GM12878 (cell line): ENCODE measurements at regions not wholly inside any gene's neighbourhood (a gene's known extent, or its start where the extent isn't known, plus 50 kb on each side); places are given as distances from the start of the nearest gene placed in this dataset.

ENCODE experiments used
- ATAC-seq: fragments of 200-7000 bp; cut with Tn5 transposase; 3 replicates; pipeline ENCODE4 v1.9.1; 2020; ENCODE audit warnings: mild to moderate bottlenecking, moderate library complexity
- BruUV-seq: library from RNA; stranded (reverse); fragments of 400-500 nt; replicated peaks from 2 replicates; lab custom pipeline; 2021; lab: Mats Ljungman, UMichigan
- CTCF ChIA-PET: fragments of 300-600 bp; sonication (Branson Sonifier 250); formaldehyde crosslinking; extraction: SDS; loops from one replicate; lab custom pipeline; 2021; ENCODE audit warnings: inconsistent platforms; lab: Yijun Ruan, JAX
- POLR2A ChIA-PET: fragments of 350-600 bp; formaldehyde crosslinking; extraction: SDS; loops from one replicate; lab custom pipeline; 2021; ENCODE audit warnings: inconsistent platforms; lab: Charles Lee
- RAD21 ChIA-PET: fragments of 300-600 bp; sonication (Branson Sonifier 250); formaldehyde crosslinking; loops from one replicate; lab custom pipeline; 2023; ENCODE audit warnings: antibody characterized with exemption; ENCODE audit not compliant: unreplicated experiment; lab: Charles Lee
- SMC1A ChIA-PET: fragments of 300-600 bp; sonication (Branson Sonifier 250); formaldehyde crosslinking; loops from one replicate; lab custom pipeline; 2023; ENCODE audit not compliant: unreplicated experiment, uncharacterized antibody; lab: Charles Lee
- DNase-seq: peaks from one replicate; pipeline ENCODE4 v3.0.0-alpha.2; 2011; ENCODE audit warnings: low read depth, low spot score
- FAIRE-seq: peaks from 3 replicates; lab custom pipeline; 2011; peaks lifted over from hg19 to GRCh38; lab: Jason Lieb, UNC
- H2AFZ ChIP-seq: 2 replicates; pipeline ENCODE4 v1.6.0; 2011; ENCODE audit warnings: low read depth, low read length, control low read depth; ENCODE audit not compliant: control insufficient read depth
- H3K27ac ChIP-seq: 2 replicates; pipeline ENCODE4 v1.5.1; 2011; ENCODE audit warnings: control low read depth; ENCODE audit not compliant: control insufficient read depth, insufficient read depth
- H3K27me3 ChIP-seq, 2 experiments: replicated peaks in 1 of 2; 2 replicates each; pipeline versions ENCODE4 v1.6.0 to v1.6.1; 2011; ENCODE audit warnings: low read length in 1 of 2; ENCODE audit not compliant: control insufficient read depth in 2 of 2, insufficient read depth in 2 of 2
- H3K36me3 ChIP-seq, 2 experiments: 2 replicates each; pipeline ENCODE4 v1.5.1; 2011; ENCODE audit warnings: low read length in 1 of 2; ENCODE audit not compliant: control insufficient read depth in 2 of 2, insufficient read depth in 2 of 2
- H3K4me1 ChIP-seq: 2 replicates; pipeline ENCODE4 v1.6.1; 2011; ENCODE audit warnings: mild to moderate bottlenecking, low read length, moderate library complexity, mixed read lengths; ENCODE audit not compliant: control insufficient read depth, insufficient read depth
- H3K4me2 ChIP-seq: 2 replicates; pipeline ENCODE4 v1.6.0; 2011; ENCODE audit warnings: control low read depth; ENCODE audit not compliant: control insufficient read depth, insufficient read depth
- H3K4me3 ChIP-seq: fragments of 200-600 bp; sonication (generic); 2 replicates; pipeline ENCODE4 v1.5.1; 2016
- H3K79me2 ChIP-seq: 2 replicates; pipeline ENCODE4 v1.6.0; 2011; ENCODE audit warnings: low read length; ENCODE audit not compliant: control insufficient read depth, insufficient read depth
- H3K9ac ChIP-seq: 2 replicates; pipeline ENCODE4 v1.8.0; 2011; ENCODE audit warnings: low read length, control low read depth, mixed read lengths; ENCODE audit not compliant: control insufficient read depth, insufficient read depth
- H3K9me3 ChIP-seq: replicated peaks from 3 replicates; pipeline ENCODE4 v1.5.1; 2011; ENCODE audit warnings: mild to moderate bottlenecking, low read length; ENCODE audit not compliant: control insufficient read depth, insufficient read depth
- H4K20me1 ChIP-seq: 2 replicates; pipeline ENCODE4 v1.6.0; 2011; ENCODE audit not compliant: control insufficient read depth, insufficient read depth
- NBN ChIP-seq: fragments of 450-650 bp; IDR thresholded peaks from 2 replicates; pipeline ENCODE4 v1.6.1; 2016
- SIN3A ChIP-seq: IDR thresholded peaks from 2 replicates; pipeline ENCODE4 v1.6.1; 2012; ENCODE audit warnings: low read depth, low read length, improper control_type of control experiment
- SMAD1 ChIP-seq: fragments of 450-650 bp; IDR thresholded peaks from 2 replicates; pipeline ENCODE4 v1.6.1; 2018; ENCODE audit warnings: mild to moderate bottlenecking, low read depth; ENCODE audit not compliant: partially characterized antibody
- TCF3 ChIP-seq: IDR thresholded peaks from 2 replicates; pipeline ENCODE4 v1.6.1; 2012; ENCODE audit warnings: low read depth, mild to moderate bottlenecking, low read length, borderline replicate concordance; ENCODE audit not compliant: insufficient read depth
- WGBS: methylation state at CpG from one replicate; pipeline ENCODE4 v1.1.6; 2016; ENCODE audit warnings: low lambda C conversion rate; ENCODE audit not compliant: insufficient replicate concordance, insufficient coverage; ENCODE audit errors: missing lambda C conversion rate; 5-methylcytosine and 5-hydroxymethylcytosine counted together
- in situ Hi-C: fragments of 300-500 bp; cut with MboI; formaldehyde crosslinking; loops from 9 replicates; pipeline ENCODE4 v1.14.3; 2018; ENCODE audit warnings: mixed read lengths
- intact Hi-C: fragments of 100-400 bp; cut with micrococcal nuclease; formaldehyde crosslinking; loops from one replicate; pipeline ENCODE4 v1.14.2; 2022; ENCODE audit not compliant: unreplicated experiment
- TF ChIP-seq, protein P1 (sequence below): fragments of 450-650 bp; IDR thresholded peaks from 2 replicates; pipeline ENCODE4 v1.6.1; 2017; ENCODE audit warnings: mild to moderate bottlenecking, moderate library complexity

DNA sequence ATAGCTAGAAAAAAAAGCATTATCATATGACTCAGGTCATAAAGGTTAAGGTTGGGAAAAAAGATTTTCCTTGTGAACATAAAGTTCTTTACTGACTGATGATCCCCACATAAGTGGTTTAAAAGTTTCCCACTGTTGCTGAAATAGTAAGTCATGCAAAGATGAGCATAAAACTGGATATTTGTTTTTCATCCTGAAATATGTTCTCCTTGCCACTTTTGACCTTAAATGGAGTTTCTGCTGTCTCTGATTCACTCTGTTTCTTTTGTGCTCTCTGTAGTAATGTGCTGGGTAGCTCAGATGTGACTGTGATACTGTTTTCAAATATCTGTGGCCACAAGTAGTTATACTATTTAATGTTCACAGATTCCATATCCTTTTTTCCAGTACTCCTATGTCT lies 162.5 kb upstream of the GAS1 start (continued):
- TF ChIP-seq, protein P1, sequence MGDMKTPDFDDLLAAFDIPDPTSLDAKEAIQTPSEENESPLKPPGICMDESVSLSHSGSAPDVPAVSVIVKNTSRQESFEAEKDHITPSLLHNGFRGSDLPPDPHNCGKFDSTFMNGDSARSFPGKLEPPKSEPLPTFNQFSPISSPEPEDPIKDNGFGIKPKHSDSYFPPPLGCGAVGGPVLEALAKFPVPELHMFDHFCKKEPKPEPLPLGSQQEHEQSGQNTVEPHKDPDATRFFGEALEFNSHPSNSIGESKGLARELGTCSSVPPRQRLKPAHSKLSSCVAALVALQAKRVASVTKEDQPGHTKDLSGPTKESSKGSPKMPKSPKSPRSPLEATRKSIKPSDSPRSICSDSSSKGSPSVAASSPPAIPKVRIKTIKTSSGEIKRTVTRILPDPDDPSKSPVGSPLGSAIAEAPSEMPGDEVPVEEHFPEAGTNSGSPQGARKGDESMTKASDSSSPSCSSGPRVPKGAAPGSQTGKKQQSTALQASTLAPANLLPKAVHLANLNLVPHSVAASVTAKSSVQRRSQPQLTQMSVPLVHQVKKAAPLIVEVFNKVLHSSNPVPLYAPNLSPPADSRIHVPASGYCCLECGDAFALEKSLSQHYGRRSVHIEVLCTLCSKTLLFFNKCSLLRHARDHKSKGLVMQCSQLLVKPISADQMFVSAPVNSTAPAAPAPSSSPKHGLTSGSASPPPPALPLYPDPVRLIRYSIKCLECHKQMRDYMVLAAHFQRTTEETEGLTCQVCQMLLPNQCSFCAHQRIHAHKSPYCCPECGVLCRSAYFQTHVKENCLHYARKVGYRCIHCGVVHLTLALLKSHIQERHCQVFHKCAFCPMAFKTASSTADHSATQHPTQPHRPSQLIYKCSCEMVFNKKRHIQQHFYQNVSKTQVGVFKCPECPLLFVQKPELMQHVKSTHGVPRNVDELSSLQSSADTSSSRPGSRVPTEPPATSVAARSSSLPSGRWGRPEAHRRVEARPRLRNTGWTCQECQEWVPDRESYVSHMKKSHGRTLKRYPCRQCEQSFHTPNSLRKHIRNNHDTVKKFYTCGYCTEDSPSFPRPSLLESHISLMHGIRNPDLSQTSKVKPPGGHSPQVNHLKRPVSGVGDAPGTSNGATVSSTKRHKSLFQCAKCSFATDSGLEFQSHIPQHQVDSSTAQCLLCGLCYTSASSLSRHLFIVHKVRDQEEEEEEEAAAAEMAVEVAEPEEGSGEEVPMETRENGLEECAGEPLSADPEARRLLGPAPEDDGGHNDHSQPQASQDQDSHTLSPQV = no peak
- TF ChIP-seq, all 136 proteins: peak for 0

DNA sequence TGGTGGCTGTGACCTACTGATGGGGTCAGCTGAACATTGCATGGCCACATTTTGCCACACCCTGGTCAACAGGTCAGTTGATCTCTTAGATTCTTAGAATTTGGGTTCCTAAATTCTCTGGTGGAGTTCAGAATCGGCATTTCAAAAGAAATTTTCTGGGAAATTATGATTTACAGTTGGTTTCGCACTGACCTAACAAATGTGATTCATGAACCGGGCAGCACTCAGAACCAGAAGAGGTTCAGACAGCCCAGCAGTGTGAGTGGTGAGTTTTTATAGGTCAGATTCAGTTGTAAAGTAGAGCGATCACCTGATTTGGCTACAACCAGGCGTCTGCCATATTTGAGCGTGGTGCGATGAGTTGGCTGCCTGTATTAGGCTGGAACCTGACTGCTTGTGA lies 163.7 kb upstream of the GAS1 start:
- Histone ChIP-seq H3K4me2 (no peak overlapping the region), H3K27me3 (no peaks in the 10 kb centered on the region; a peak in 1 of 4 replicates), H3K4me1 (no peaks in the 10 kb centered on the region), H4K20me1 (no peaks in the 10 kb centered on the region), H3K27ac (no peak overlapping the region), H2AFZ (no peak overlapping the region), H3K4me3 (no peak overlapping the region), H3K9ac (no peak overlapping the region), H3K9me3 (no peaks in the 10 kb centered on the region), H3K79me2 (no peaks in the 10 kb centered on the region), H3K36me3 (no peaks in the 10 kb centered on the region)
- ChIA-PET POLR2A (no interaction called here), RAD21 (no interaction called here), SMC1A (no interaction called here), CTCF (no interaction called here)
- no TSS peak for BruUV-seq
- FAIRE-seq (no peak), ATAC-seq (no peak), DNase-seq (no peak)
- WGBS = 60% methylated on average over 7 of the region's 7 CpGs
- in situ Hi-C loops (no loop called here), intact Hi-C loops (no loop called here)
- TF ChIP-seq NBN (no peak), SMAD1 (no peak), SIN3A (no peak), TCF3 (no peak)
